H4 (cell line): ENCODE measurements at regions not wholly inside any gene's neighbourhood (a gene's known extent, or its start where the extent isn't known, plus 50 kb on each side); places are given as distances from the start of the nearest gene placed in this dataset.

Experiments
- DNase-seq: peaks from one replicate; pipeline ENCODE4 v3.0.0-alpha.2; 2015; ENCODE audit warnings: low spot score

DNA sequence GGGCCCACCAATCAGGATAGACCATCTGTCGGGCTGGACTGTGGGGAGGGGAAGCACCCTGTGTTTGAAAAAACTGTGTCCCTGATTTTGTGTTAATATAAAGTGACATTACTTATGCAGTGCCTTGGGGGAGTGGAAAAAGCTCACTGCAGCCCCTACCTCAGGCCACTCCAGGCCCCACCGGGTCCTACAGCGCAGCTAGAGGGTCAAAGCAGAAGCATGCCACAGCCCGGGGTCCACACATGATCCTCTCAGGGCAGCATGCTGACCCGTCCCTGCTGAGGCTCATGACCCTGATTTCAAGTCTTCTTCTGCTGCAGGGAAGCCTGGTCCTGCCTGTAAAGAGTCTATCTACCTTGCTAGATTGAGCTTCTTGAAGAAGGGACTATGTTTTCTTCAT is 133.0 kb upstream of the PLCB4 start:
- no peak for DNase-seq

DNA sequence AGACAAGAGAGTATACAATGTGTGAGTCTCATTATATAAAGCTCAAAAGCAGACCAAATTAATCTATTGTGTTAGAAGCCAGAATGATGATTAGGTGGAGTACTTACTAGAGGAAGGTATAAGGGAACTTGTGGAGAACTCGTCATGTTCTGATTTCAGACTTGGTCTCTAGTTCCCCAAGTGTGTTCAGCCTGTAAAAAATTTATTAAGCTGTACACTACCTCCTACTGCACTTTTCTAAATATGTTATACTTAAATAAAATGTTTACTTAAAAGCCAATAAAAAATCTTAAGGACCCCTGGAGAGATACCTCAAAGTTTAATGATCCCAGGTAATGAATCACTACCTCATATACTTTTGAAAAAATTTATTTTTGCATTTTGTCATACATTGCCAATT is 130.4 kb upstream of the PLCB4 start:
- DNase-seq = no peak

DNA sequence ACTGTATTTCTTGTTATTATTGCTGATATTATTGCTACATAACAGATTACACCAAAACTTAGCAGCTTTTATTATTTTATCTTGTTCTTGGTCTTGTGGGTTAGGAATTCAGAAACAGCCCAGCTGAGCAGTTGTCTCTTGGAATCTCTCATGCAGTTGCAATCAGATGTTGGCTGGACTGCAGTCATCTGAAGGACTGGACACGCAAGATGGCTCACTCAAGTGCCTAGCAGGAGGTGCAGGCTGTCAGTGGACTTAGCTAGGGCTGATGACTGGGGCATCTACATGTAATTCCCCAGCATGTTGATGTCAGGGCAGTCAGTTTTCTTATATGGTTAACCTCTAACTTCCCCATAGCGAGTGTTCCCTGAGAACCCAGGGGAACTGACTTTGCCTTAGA is 128.6 kb upstream of the PLCB4 start:
- DNase-seq = no peak

DNA sequence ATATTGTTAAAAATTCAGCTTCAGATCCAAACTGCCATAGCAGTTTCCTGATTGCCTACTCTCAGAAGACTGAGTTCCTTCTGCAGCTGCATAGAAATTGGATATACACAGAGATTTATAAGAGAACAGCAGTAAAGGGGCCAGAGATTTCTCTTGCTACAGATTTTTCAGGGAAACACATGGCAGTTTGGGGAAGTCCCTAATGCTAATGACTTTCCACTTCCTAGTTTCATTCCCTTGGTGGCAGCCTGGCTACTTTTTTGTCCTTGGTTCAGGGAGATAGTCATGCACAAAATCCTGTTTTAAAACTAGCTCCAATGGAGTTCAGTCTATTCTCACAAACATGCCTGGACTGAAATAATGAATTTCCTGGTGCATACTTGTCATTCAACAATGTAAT is 125.3 kb upstream of the PLCB4 start:
- DNase-seq = no peak

DNA sequence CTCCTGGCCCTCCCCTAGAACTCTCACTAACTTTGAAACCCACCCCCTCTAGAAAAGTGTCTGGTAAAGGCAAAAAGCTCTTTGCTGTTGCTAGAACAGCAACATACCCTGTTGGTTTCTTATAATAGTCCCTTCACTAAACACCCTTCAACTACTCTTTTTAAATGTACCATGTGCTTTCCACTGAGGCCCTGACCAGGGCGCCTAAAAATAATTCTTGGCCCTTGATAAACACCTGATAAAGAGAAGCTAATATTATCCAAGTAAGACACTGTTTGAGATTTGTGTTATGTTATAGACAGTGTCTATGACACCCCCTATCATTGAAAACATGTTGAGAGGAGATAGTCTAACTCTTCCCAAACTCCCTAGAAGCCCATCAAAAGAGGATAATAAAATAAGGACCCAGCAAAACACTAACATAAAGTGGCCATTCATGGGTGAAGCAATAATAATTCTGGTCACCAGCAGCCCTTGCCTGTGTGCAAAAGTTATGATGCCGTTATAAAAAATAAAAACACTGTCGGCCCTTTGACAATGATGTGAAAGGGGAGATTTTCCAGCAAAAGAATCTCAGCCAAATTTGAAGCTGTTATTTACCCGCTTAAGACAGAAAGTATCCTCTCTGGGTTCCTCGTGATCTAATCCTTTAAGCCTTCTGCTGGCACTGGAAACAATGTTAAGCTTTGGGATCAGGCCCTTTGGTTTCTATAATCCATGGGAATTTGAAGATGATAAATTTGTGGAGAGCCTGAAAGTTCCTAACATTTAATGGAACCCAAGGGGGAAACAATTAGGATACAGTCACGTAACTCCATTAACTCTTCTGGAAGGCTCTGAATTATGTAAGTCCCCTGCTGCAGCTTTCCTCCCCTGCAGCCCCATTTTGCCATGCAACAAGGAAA is 122.6 kb upstream of the PLCB4 start:
- no peak for DNase-seq

DNA sequence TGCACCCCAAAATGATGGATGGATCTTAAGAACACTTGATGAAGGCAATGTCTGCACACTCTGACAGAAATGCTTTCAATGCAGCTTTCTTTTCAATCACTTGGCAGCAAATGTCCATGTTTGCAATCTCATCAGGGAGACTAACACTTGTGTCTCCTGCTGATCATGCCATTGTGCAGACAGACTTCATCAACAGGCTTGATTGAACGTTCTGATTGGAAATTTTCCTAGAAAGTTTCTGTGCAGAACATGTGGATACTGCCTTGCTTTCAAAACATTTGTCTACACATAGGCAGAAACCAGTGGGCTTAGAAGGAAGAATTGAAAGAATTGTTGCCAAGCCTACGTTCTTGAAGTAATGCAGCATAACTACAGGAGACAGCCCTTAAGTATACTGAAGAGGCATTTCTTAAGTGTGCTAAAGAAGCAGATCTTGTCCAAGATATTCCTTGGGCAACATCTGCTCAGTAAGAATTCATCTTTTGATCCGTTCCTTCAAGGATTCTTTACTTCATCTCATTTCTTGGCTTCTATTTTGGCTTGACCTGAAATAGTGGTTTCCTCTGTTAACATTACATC is 120.4 kb upstream of the PLCB4 start:
- no peak for DNase-seq

DNA sequence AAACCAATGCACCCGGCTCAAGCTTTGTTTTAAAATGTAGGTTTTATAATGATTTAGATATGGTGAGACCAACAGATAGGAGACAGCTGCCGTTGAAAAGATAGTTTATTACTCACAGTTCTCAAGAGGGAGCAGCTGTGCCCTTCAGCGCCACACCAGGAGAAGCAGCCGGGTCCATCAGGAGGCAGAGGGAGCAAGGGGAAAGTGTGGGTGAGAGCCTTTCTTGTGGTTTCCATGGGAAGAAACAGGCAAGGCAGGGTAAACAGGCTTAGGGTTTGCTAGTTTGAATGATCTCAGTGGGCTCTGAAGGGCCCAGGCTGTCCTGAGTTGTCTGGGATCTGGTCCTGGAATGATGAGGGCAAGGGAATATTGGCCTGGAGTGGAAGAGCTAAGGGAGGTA is 117.7 kb upstream of the PLCB4 start:
- DNase-seq = no peak

DNA sequence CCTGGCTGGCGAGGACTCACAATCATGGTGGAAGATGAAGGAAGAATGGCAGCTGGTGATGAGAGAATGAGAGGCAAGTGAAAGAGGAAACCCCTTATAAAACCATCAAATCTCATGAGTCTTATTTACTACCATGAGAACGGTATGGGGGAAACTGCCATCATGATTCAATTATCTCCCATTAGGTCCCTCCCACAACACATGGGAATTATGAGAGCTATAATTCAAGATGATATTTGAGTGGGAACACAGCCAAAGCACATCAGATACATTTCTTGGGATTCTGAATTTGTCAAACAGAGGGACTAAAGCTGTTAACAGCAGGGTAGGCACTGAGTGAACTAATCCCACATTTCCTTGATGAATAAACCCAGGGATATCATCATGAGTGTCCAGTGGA is 116.2 kb upstream of the PLCB4 start:
- no peak for DNase-seq

DNA sequence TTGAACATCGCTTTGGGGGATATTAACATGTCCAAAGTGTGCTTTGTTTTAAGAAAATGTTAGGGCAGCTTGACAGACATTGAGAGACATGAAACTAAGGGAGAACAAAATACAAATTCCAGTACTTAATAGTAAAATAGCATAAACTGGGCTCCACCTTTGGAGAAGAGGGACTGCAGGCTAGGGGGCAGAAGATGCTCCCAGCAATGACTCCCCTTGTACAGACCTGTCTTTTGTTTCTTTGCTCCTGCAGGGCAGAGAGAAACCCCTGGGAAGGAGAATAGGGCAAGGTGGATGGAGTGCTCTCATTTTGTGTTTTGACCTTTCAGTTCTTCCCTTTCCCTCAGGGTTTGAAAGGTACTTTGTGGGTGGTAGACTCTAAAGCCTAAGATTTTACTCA is 115.6 kb upstream of the PLCB4 start:
- DNase-seq = no peak

DNA sequence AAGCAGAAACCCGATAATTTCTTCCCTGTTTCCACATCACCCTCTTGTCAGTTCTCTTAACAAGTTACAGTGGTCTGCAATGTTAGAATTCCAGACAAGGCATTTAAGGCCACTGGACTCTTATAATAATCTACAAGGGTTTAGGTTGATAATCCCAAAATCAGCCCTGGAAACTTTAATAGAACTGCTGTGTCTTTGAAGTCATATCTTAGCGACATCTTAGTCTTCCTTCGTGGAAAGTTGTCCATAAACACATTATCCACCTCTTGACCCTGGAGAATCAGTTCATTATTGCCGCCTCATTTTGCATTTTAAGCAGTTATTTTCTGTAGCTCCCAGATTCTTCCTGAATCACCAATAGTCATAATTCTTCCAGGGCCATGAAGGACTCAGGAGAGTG is 108.6 kb upstream of the PLCB4 start:
- no peak for DNase-seq

DNA sequence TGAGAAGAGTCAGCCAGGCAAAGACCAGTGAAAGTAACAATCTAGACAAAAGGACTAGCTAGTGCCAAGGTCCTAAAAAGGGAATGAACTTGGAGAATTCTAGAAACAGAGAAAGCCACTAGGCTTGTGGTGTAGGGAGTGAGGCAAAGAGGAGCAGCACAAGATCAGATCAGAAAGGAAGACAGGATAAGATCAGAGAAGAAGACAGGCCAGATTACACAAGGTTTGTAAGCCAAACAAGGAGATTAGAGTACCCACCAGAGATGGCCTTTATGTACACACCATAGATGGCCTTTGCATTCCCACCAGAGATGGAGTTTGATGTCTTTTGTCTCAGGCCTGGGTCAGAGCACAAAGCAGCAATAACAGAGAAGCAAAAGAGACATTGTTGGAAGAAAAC is 105.6 kb upstream of the PLCB4 start:
- no peak for DNase-seq

DNA sequence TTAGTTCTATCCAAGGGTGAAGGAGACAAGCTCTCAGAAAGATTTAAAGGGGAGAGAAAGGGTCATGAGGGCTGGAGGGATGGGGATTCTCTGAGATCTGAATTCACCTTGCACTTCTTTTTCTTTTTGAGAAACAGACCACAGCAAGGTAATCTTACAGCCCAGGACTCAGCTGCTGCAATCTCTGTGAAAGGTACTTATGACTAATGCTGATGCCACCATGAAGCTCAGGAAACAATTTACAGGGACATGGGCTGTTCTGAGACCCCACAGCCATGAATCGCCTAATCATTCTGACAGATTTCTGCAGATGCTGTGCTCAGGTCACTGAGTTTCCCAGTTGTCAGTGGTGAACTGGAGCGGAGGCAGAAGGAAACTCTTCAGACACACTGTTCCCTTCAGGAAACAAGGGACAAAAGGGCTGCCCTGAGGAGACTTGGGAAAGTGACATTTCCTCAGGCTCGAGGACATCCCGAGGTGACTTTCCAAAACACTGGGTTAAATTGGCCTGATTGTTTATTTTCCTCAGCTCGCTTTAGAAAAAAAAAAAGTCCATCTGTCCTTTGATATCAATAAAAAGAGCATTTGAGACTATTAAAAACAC is 103.8 kb upstream of the PLCB4 start:
- DNase-seq = no peak

DNA sequence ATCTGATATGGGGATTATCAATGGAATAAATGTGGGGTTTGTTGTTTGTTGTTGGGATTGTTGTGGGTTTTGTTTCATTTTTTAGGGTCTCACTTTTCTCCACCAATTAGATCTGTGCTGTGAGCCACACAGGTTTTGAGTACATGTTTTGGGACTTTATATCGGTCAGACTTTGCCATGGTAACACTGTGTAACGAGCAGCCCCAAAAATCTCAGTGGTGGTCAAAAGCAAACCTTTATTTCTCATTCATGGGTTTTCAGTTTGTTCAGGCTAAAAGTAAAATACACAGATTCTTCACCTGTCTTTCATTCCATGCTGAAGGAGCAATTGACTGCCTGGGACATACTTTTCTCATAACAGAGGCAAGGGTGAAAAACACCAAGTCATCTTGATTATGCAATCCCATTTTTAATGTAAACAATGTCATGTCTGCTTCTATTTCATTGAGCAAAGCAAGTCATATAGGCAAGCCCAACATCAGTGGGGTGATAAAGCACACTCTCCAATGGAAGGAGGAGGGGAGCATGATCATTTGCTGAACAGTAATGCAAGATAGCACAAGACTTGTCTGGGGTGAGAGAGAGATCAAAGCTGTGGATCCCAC is 101.1 kb upstream of the PLCB4 start:
- DNase-seq = no peak

DNA sequence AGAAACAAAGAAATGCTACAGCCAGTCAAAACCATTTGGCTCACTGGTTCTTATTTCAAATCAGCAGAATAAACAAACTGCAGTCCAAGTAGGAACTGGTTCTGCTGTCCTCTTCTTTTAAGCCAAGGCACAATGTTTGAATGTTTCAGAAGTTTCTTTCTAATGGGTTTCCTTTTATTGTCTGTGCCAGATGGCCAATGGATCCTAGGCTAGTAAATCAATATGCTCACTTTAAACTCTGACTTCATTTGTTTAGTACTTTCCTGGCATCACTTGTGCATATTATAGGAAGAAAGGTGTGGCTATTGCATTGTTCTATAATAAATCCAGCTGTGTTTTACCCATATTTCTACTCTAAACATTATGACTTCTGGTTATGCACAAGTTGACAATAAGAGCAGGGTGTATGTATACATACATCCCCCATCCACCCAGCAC is 99.7 kb upstream of the PLCB4 start:
- DNase-seq = no peak

DNA sequence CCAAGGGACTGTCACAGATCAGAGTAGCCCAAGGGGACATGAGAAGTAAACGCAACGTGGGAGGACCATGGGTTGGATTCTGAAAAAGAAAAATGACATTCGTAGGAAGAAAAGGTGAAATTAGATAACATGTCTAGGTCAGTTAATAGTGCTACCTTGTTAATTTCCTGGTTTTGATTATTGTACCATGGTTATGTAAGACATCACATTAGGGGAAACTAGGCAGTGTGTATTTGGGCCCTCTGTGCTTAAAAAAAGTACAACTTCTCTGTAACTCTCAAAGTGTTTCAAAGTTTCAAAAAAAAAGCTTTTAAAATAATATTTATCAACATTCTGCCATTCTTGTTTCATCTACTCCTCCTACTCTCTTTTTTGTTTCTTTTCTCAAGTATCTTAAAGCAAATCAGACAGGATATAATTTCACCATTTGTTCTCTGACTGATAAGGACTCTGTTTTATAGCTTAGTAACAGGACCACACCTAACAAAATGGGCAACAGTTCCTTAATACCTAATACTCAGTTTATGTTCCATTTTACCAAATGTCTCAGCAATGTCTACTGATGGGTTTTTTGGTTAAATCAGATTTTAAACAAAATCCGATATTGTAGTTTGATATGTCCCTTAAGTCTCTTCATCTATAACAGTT is 97.1 kb upstream of the PLCB4 start:
- DNase-seq = no peak

DNA sequence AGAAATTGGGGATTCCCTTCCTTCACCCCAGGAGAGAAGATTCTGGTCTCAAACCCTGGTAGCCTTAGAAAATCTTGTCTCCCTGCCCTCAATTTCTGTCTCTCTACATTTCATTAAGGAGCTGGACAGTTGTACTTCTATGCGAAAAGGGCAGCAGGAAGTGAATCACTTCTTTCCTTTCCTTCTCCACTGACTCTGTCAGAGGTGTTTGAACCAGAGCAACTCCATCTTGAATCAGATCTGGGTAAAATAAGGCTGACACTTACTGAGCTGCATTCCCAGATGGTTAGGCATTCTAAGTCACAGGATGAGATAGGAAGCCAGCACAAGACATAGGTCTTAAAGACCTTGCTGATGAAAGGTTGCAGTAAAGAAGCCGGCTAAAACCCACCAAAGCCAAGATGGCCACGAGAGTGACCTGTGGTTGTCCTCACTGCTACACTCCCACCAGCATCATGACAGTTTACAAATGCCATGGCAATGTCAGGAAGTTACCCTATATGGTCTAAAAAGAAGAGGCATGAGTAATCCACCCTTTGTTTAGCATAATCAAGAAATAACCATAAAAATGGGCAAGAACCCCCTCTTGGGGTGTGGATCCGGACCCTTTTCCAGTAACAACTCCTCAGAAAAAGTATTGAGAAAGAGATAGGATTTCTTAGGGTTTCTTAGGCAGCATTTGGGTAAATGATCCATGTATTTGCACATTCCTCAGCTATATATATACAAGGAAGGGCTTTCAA is 95.8 kb upstream of the PLCB4 start:
- no peak for DNase-seq

DNA sequence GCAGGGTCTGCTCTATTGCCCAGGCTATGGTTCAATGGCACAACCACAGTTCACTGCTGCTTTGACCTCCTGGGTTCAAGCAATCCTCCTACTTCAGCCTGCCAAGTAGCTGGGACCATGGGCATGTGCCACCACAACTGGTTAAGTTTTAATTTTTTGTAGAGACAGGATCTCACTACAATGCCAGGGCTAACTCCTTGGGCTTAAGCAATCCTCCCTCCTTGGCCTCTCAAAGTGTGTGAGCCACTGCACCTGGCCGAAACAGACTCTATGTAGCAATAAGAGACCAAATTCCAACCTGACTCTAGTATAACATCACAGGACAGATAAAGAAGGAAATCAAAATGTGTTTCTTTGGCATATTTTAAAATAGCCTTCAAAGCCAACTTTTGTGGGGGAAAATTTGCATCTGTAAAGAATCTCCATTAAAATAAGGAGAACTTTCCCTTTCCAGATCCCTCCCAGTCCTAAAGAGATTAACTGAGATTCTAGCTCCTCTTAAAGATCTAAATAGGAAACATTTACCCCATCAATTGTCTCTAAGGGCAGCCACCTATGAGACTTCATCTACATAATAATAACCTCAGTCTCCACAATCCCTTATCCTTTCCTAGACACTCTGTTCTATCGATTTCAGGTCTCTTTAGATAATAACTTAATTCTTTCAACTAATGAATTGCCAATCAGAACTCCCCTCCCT is 94.7 kb upstream of the PLCB4 start:
- no peak for DNase-seq

DNA sequence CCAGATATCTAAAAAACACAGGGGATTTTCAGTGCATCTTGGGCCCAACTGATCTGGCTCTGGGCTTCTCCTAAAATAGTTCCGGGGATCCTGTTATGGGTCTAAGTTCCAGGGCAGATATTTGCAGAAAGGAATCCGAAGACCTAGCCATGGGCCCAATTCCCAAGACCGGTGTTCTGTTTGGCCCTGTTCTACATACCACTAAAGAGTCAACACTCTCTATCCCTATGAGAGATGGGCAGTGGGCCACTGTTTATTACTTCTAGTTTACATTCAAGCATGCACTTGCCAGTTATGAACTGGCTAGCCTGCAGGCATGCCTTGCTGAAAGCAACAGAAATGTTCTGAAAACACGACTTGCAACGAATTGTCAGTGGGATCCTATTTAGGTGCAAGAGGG is 87.4 kb upstream of the PLCB4 start:
- no peak for DNase-seq

DNA sequence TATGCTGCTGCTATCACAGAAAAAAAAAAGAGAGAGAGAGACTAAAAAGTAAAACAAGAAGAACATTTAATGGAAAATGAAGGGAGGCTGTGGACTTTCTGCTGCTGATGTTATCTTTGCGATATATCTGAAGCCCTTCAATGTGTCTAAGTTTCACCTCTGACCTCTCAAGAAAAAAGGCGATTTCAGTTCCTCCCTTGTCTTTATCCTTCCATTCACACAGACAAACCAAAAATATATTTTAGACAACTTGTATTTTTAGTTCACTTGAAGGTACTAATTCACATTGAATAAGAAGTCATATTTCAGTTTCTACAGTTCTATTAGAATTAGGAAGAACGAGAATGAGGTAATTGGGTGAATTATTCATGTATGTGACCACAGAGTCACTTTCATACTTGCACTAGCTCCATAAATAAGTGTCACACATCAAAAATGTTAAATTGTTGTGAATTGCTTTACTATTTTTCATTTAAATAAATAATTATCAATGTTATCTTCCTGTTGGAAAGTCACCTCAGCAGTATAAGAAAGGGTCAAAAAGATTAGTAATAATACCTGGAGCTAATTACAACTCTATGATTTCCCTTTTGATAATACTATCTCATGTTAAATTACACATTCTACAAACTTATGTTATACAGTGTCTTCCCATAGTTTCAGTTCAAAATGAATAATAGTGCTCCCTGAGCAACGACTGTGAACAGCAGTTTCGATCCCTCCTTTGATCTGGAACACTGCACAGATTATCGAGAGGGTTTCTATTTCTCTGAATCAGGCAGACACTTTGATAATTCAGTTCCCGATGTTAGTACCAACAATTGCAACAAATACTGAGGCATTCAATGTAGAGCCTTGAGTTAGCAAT is 85.2 kb upstream of the PLCB4 start:
- DNase-seq = no peak

DNA sequence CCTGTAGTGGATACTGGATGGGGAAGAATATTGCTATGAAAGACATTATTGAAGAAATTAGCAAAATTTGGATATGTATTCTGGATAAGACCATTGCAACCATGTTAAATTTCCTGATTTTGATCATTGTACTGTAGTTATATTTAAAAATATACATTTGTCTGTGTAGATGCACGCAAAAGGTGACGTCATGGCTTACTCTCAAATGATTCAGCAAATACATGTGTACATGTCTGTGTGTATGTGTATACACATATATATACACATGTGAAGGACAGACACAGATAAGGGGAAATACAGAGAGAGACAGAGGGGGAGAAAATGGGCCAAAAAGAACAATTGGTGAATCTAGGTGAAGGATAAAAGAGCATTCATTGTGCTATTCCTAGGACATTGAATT is 82.3 kb upstream of the PLCB4 start:
- DNase-seq = no peak
